Upper lobe of left lung (tissue), 6 donors: ENCODE measurements at regions not wholly inside any gene's neighbourhood (a gene's known extent, or its start where the extent isn't known, plus 50 kb on each side); places are given as distances from the start of the nearest gene placed in this dataset.

Experiments used
- ATAC-seq, 2 donors: fragments of 200-7000 bp; cut with Tn5 transposase; one replicate each; pipeline ENCODE4 v1.9.1; 2022; ENCODE audit warnings: mild to moderate bottlenecking in 2 of 2, moderate library complexity in 2 of 2; ENCODE audit not compliant: low FRiP score in 2 of 2
- DNase-seq, 2 donors: peaks; one replicate each; pipeline ENCODE4 v3.0.0-alpha.2; 2019 to 2020
- H3K27ac ChIP-seq, 4 donors: fragments of 200-600 bp; sonication (generic); one replicate each; pipeline ENCODE4 v1.5.1; 2016 to 2019
- H3K27me3 ChIP-seq, 4 donors: fragments of 200-600 bp; sonication (generic); one replicate each; pipeline ENCODE4 v1.5.1; 2017 to 2019
- H3K36me3 ChIP-seq, 4 donors: fragments of 200-600 bp; sonication (generic); one replicate each; pipeline ENCODE4 v1.5.1; 2016 to 2019
- H3K4me1 ChIP-seq, 4 donors: fragments of 200-600 bp; sonication (generic); one replicate each; pipeline ENCODE4 v1.5.1; 2018 to 2019
- H3K4me3 ChIP-seq, 4 donors: fragments of 200-600 bp; sonication (generic); one replicate each; pipeline ENCODE4 v1.5.1; 2017 to 2019; ENCODE audit warnings: mild to moderate bottlenecking in 2 of 4, moderate library complexity in 1 of 4
- H3K9me3 ChIP-seq, 4 donors: fragments of 200-600 bp; sonication (generic); one replicate each; pipeline ENCODE4 v1.5.1; 2018 to 2019
- CTCF ChIP-seq, 6 experiments: fragments of 450-650 bp in 4 of 6; fragments of 200-600 bp in 2 of 6; sonication (generic) in 2 of 6; IDR thresholded peaks; one replicate each; pipeline ENCODE4 v1.5.1; 2016 to 2019; ENCODE audit warnings: antibody characterized with exemption in 6 of 6
- EP300 ChIP-seq, 4 donors: sonication (generic); formaldehyde crosslinking; IDR thresholded peaks; one replicate each; pipeline ENCODE4 v1.5.1; 2017; ENCODE audit warnings: antibody characterized with exemption in 4 of 4, control low read depth in 2 of 4
- POLR2A ChIP-seq, 4 donors: fragments of 450-650 bp; IDR thresholded peaks; one replicate each; pipeline ENCODE4 v1.5.1; 2016 to 2017; ENCODE audit warnings: antibody characterized with exemption in 4 of 4, mild to moderate bottlenecking in 2 of 4
- POLR2AphosphoS5 ChIP-seq, 2 donors: sonication (generic); formaldehyde crosslinking; IDR thresholded peaks; one replicate each; pipeline ENCODE4 v1.5.1; 2017; ENCODE audit warnings: antibody characterized with exemption in 2 of 2
- WGBS, 2 donors: methylation state at CpG; one replicate each; pipeline ENCODE4 v1.1.5; 2017 to 2018; 5-methylcytosine and 5-hydroxymethylcytosine counted together
- donor health status: DM: no; HTN: no; CAD: no; lungs with moderate emphysema.
- donor health status: DM: no; HTN: yes; CAD: no; lungs with severe emphysema.

DNA sequence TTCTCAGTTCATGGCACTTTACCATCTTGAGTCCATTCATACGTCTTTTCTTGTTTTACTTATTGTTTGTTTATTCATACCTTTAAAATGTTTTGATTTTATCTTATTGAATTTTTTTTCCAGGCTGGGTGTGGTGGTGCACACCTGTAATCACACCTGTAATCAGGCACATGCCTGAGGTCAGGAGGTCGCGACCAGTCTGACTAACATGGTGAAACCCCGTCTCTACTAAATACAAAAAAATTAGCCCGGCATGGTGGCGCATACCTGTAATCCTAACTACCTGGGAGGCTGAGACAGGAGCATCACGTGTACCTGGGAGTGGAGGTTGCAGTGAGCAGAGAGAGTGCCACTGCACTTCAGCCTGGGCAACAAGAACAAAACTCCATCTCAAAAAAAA, 104.1 kb upstream of the MROH9 start:
- WGBS, 2 donors, result 91% methylated on average over 7 of the region's 7 CpGs
- no peak overlapping the region for H3K27ac ChIP-seq
- H3K4me3 ChIP-seq, result no peak overlapping the region
- DNase-seq (no peak), ATAC-seq (no peak)
- no peaks in the 10 kb centered on the region for H3K27me3 ChIP-seq
- H3K36me3 ChIP-seq, result no peaks in the 10 kb centered on the region
- H3K4me1 ChIP-seq, result no peaks in the 10 kb centered on the region
- TF ChIP-seq CTCF (IDR thresholded peaks at IDR 0.05) (no peak), EP300 (IDR thresholded peaks at IDR 0.05) (no peak), POLR2AphosphoS5 (IDR thresholded peaks at IDR 0.05) (no peak), POLR2A (IDR thresholded peaks at IDR 0.05) (no peak)
- no peaks in the 10 kb centered on the region for H3K9me3 ChIP-seq

- no peak for TF ChIP-seq CTCF (IDR thresholded peaks at IDR 0.05)
- no peak for TF ChIP-seq EP300 (IDR thresholded peaks at IDR 0.05)
- no peak for TF ChIP-seq POLR2AphosphoS5 (IDR thresholded peaks at IDR 0.05)
- no peak for TF ChIP-seq POLR2A (IDR thresholded peaks at IDR 0.05)
- H3K9me3 ChIP-seq, result no peaks in the 10 kb centered on the region
- no peak overlapping the region for H3K4me3 ChIP-seq
- no peaks in the 10 kb centered on the region for H3K36me3 ChIP-seq
- ATAC-seq (no peak), DNase-seq (no peak)
- no peaks in the 10 kb centered on the region for H3K4me1 ChIP-seq
- no peak overlapping the region for H3K27ac ChIP-seq
- H3K27me3 ChIP-seq, result no peaks in the 10 kb centered on the region
These were observed 99.2 kb upstream of the MROH9 start for GRCh38 chr1:170836141-170836540.

- Histone ChIP-seq H3K36me3 (no peaks in the 10 kb centered on the region), H3K27ac (no peak overlapping the region), H3K9me3 (no peaks in the 10 kb centered on the region), H3K4me3 (no peak overlapping the region), H3K4me1 (no peaks in the 10 kb centered on the region), H3K27me3 (no peaks in the 10 kb centered on the region)
- 83 to 88% methylated on average over 1 of the region's 1 CpG for WGBS, 2 donors
- TF ChIP-seq POLR2AphosphoS5 (IDR thresholded peaks at IDR 0.05), result no peak
- TF ChIP-seq POLR2A (IDR thresholded peaks at IDR 0.05), result no peak
- no peak for TF ChIP-seq CTCF (IDR thresholded peaks at IDR 0.05)
- no peak for TF ChIP-seq EP300 (IDR thresholded peaks at IDR 0.05)
- DNase-seq, result no peak
- no peak for ATAC-seq
These were observed 95.0 kb upstream of the MROH9 start for GRCh38 chr1:170840371-170840770.

GRCh38 chr1:170853302-170853701, 82.0 kb upstream of the MROH9 start:
- ATAC-seq (no peak), DNase-seq (no peak)
- H3K4me3 ChIP-seq, result no peak overlapping the region
- H3K27ac ChIP-seq, result no peak overlapping the region
- no peaks in the 10 kb centered on the region for H3K4me1 ChIP-seq
- no peaks in the 10 kb centered on the region for H3K27me3 ChIP-seq
- H3K36me3 ChIP-seq, result no peaks in the 10 kb centered on the region
- no peaks in the 10 kb centered on the region for H3K9me3 ChIP-seq
- TF ChIP-seq EP300 (IDR thresholded peaks at IDR 0.05), result no peak
- TF ChIP-seq POLR2AphosphoS5 (IDR thresholded peaks at IDR 0.05), result no peak
- no peak for TF ChIP-seq CTCF (IDR thresholded peaks at IDR 0.05)
- no peak for TF ChIP-seq POLR2A (IDR thresholded peaks at IDR 0.05)
- 88 to 90% methylated on average over 5 of the region's 5 CpGs for WGBS, 2 donors

GRCh38 chr1:170853867-170854266, 81.5 kb upstream of the MROH9 start:
- TF ChIP-seq POLR2AphosphoS5 (IDR thresholded peaks at IDR 0.05), result no peak
- TF ChIP-seq CTCF (IDR thresholded peaks at IDR 0.05), result no peak
- no peaks in the 10 kb centered on the region for H3K9me3 ChIP-seq
- no peak for DNase-seq
- H3K27ac ChIP-seq, result no peak overlapping the region
- ATAC-seq, result no peak
- no peaks in the 10 kb centered on the region for H3K4me1 ChIP-seq
- no peaks in the 10 kb centered on the region for H3K27me3 ChIP-seq
- no peaks in the 10 kb centered on the region for H3K36me3 ChIP-seq
- no peak overlapping the region for H3K4me3 ChIP-seq
